ENCODE measurements at regions not wholly inside any gene's neighbourhood (a gene's known extent, or its start where the extent isn't known, plus 50 kb on each side); places are given as distances from the start of the nearest gene placed in this dataset.
"Not testable (repeated sequence)": the region's sequence is repeated elsewhere in the genome, so short reads cannot be mapped to it uniquely, and the experiment has no call there.

GRCh38 chr7:131148258-131148657 is 179.4 kb upstream of the MKLN1 start:
- no peak for DNase-seq (ENCODE audit: low read depth)

- no peak for DNase-seq (ENCODE audit: low read depth)
Observed at GRCh38 chr7:131148708-131149428, 178.8 kb upstream of the MKLN1 start.

- DNase-seq (ENCODE audit: low read depth): no peak
Observed at GRCh38 chr7:131149429-131149773, 178.3 kb upstream of the MKLN1 start.

GRCh38 chr7:131149840-131150239 is 177.8 kb upstream of the MKLN1 start:
- DNase-seq (ENCODE audit: low read depth): no peak

- DNase-seq (ENCODE audit: low read depth): no peak
Observed at GRCh38 chr7:131151034-131151433, 176.6 kb upstream of the MKLN1 start.

GRCh38 chr7:131152766-131153165 is 174.9 kb upstream of the MKLN1 start:
- no peak for DNase-seq (ENCODE audit: low read depth)

GRCh38 chr7:131154380-131154779 is 173.3 kb upstream of the MKLN1 start:
- DNase-seq (ENCODE audit: low read depth): no peak

- no peak for DNase-seq (ENCODE audit: low read depth)
Observed at GRCh38 chr7:131157530-131158243, 170.0 kb upstream of the MKLN1 start.

GRCh38 chr7:131158244-131158636 is 169.4 kb upstream of the MKLN1 start:
- DNase-seq (ENCODE audit: low read depth): not testable (repeated sequence)

GRCh38 chr7:131159961-131160361 is 167.7 kb upstream of the MKLN1 start:
- DNase-seq (ENCODE audit: low read depth): no peak

GRCh38 chr7:131161103-131161502 is 166.6 kb upstream of the MKLN1 start:
- no peak for DNase-seq (ENCODE audit: low read depth)

GRCh38 chr7:131164025-131164925 is 163.4 kb upstream of the MKLN1 start:
- no peak for DNase-seq (ENCODE audit: low read depth)

GRCh38 chr7:131166066-131166465 is 161.6 kb upstream of the MKLN1 start:
- no peak for DNase-seq (ENCODE audit: low read depth)

- DNase-seq (ENCODE audit: low read depth): no peak
Observed at GRCh38 chr7:131170440-131171271, 157.0 kb upstream of the MKLN1 start.

GRCh38 chr7:131173145-131173890 is 154.4 kb upstream of the MKLN1 start:
- DNase-seq (ENCODE audit: low read depth): no peak

GRCh38 chr7:131174391-131174790 is 153.3 kb upstream of the MKLN1 start:
- DNase-seq (ENCODE audit: low read depth): no peak

- no peak for DNase-seq (ENCODE audit: low read depth)
Observed at GRCh38 chr7:131174855-131175254, 152.8 kb upstream of the MKLN1 start.

- DNase-seq (ENCODE audit: low read depth): no peak
Observed at GRCh38 chr7:131182446-131183058, 145.1 kb upstream of the MKLN1 start.

GRCh38 chr7:131183072-131183471 is 144.6 kb upstream of the MKLN1 start:
- no peak for DNase-seq (ENCODE audit: low read depth)

- DNase-seq (ENCODE audit: low read depth): no peak
Observed at GRCh38 chr7:131183611-131184119, 144.0 kb upstream of the MKLN1 start.

All from stimulated activated CD8-positive, alpha-beta memory T cell treated with anti-CD3 and anti-CD28 coated beads, Interleukin-7, amount 100 ng/mL, for 24 hours (primary cell).